OCI-LY7 (cell line): ENCODE measurements at regions not wholly inside any gene's neighbourhood (a gene's known extent, or its start where the extent isn't known, plus 50 kb on each side); places are given as distances from the start of the nearest gene placed in this dataset.

Experiments used
- BruUV-seq: library from RNA; stranded (reverse); fragments of 400-500 nt; replicated peaks from 2 replicates; lab custom pipeline; 2021; lab: Mats Ljungman, UMichigan
- CTCF ChIA-PET: fragments of 300-600 bp; sonication (Branson Sonifier 250); formaldehyde crosslinking; loops from one replicate; lab custom pipeline; 2022; ENCODE audit warnings: antibody characterized with exemption; ENCODE audit not compliant: unreplicated experiment; lab: Charles Lee
- POLR2A ChIA-PET: fragments of 300-600 bp; sonication (Branson Sonifier 250); formaldehyde crosslinking; loops from one replicate; lab custom pipeline; 2022; ENCODE audit warnings: antibody characterized with exemption; lab: Charles Lee
- DNase-seq: peaks from one replicate; pipeline ENCODE4 v3.0.0-alpha.2; 2015; ENCODE audit warnings: low spot score
- H2AFZ ChIP-seq: fragments of 200-600 bp; sonication (generic), shearing (Covaris generic); 2 replicates; pipeline ENCODE4 v1.6.1; 2014; ENCODE audit warnings: mild to moderate bottlenecking, antibody characterized with exemption, low read length, moderate library complexity
- H3K27ac ChIP-seq: fragments of 200-600 bp; sonication (generic); 2 replicates; pipeline ENCODE4 v1.5.1; 2014; ENCODE audit warnings: mixed run types, low read depth, mild to moderate bottlenecking, moderate library complexity, low read length, inconsistent platforms; ENCODE audit not compliant: poor library complexity, severe bottlenecking
- H3K36me3 ChIP-seq: fragments of 200-600 bp; sonication (generic); 2 replicates; pipeline ENCODE4 v1.6.1; 2014; ENCODE audit warnings: mild to moderate bottlenecking, antibody characterized with exemption, low read length, moderate library complexity, mixed read lengths; ENCODE audit not compliant: insufficient read depth
- H3K4me1 ChIP-seq: fragments of 200-600 bp; sonication (generic); 2 replicates; pipeline ENCODE4 v1.5.1; 2014; ENCODE audit warnings: mild to moderate bottlenecking, low read length; ENCODE audit not compliant: insufficient read depth, poor library complexity, severe bottlenecking
- H3K4me2 ChIP-seq: fragments of 200-600 bp; sonication (generic); 2 replicates; pipeline ENCODE4 v1.6.1; 2014; ENCODE audit warnings: mild to moderate bottlenecking, low read length
- H3K4me3 ChIP-seq: fragments of 200-600 bp; sonication (generic); 2 replicates; pipeline ENCODE4 v1.5.1; 2014; ENCODE audit warnings: mild to moderate bottlenecking, low read depth, low read length; ENCODE audit not compliant: poor library complexity, severe bottlenecking
- H3K79me2 ChIP-seq: fragments of 200-600 bp; sonication (generic); 2 replicates; pipeline ENCODE4 v1.6.1; 2016; ENCODE audit warnings: low read depth, mild to moderate bottlenecking, low read length, moderate library complexity, mixed read lengths; ENCODE audit not compliant: insufficient read depth
- H3K9me2 ChIP-seq: fragments of 200-600 bp; sonication (generic); 2 replicates; pipeline ENCODE4 v1.6.1; 2016; ENCODE audit warnings: mild to moderate bottlenecking, low read length, mixed read lengths; ENCODE audit not compliant: insufficient read depth
- H3K9me3 ChIP-seq: fragments of 200-600 bp; sonication (generic); 2 replicates; pipeline ENCODE4 v1.6.1; 2014; ENCODE audit warnings: mild to moderate bottlenecking, mixed run types, low read length, mixed read lengths
- H4K20me1 ChIP-seq: fragments of 200-600 bp; sonication (generic); 2 replicates; pipeline ENCODE4 v1.6.1; 2014; ENCODE audit warnings: mild to moderate bottlenecking, antibody characterized with exemption, low read length, moderate library complexity, mixed read lengths; ENCODE audit not compliant: insufficient read depth
- EZH2phosphoT487 ChIP-seq: fragments of 200-600 bp; sonication (generic); IDR thresholded peaks from 2 replicates; pipeline ENCODE4 v1.6.1; 2018; ENCODE audit warnings: low read depth, borderline replicate concordance, mild to moderate bottlenecking, mixed run types, antibody characterized with exemption, low read length, moderate library complexity, mixed read lengths
- intact Hi-C: fragments of 100-400 bp; cut with micrococcal nuclease; formaldehyde crosslinking; loops from one replicate; pipeline ENCODE4 v1.10.0; 2022; ENCODE audit not compliant: unreplicated experiment
- TF ChIP-seq, protein P1 (sequence below): fragments of 200-600 bp; sonication (generic); conservative IDR thresholded peaks from 2 replicates; pipeline ENCODE4 v1.5.1; 2014; ENCODE audit warnings: mild to moderate bottlenecking, antibody characterized with exemption, low read length, moderate library complexity, mixed read lengths

- Histone ChIP-seq H3K27ac (no peak overlapping the region), H3K9me2 (no peaks in the 10 kb centered on the region), H3K9me3 (no peaks in the 10 kb centered on the region), H3K36me3 (no peaks in the 10 kb centered on the region), H2AFZ (no peak overlapping the region), H3K4me1 (no peaks in the 10 kb centered on the region), H4K20me1 (no peaks in the 10 kb centered on the region), H3K4me3 (no peak overlapping the region), H3K4me2 (no peak overlapping the region), H3K79me2 (no peaks in the 10 kb centered on the region)
- intact Hi-C loops = loop anchor here (2.0 kb wide), 1 partner anchor 1453 kb away; no protein-coding TSS in a partner anchor
- CTCF ChIA-PET = no interaction called here
- TF ChIP-seq EZH2phosphoT487 = no peak
- TF ChIP-seq, protein P1, sequence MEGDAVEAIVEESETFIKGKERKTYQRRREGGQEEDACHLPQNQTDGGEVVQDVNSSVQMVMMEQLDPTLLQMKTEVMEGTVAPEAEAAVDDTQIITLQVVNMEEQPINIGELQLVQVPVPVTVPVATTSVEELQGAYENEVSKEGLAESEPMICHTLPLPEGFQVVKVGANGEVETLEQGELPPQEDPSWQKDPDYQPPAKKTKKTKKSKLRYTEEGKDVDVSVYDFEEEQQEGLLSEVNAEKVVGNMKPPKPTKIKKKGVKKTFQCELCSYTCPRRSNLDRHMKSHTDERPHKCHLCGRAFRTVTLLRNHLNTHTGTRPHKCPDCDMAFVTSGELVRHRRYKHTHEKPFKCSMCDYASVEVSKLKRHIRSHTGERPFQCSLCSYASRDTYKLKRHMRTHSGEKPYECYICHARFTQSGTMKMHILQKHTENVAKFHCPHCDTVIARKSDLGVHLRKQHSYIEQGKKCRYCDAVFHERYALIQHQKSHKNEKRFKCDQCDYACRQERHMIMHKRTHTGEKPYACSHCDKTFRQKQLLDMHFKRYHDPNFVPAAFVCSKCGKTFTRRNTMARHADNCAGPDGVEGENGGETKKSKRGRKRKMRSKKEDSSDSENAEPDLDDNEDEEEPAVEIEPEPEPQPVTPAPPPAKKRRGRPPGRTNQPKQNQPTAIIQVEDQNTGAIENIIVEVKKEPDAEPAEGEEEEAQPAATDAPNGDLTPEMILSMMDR = no peak
- DNase-seq = no peak
- POLR2A ChIA-PET = interaction anchor here (0.6 kb wide), 2 partner anchors 102 to 1914 kb away, joined by 3 to 5 read pairs; no protein-coding TSS in a partner anchor
- no TSS peak for BruUV-seq
These were observed 211.9 kb downstream of the RBM43 start for GRCh38 chr2:151049746-151050145.

- no TSS peak for BruUV-seq
- Histone ChIP-seq H3K4me1 (no peaks in the 10 kb centered on the region), H3K79me2 (no peaks in the 10 kb centered on the region), H3K36me3 (no peaks in the 10 kb centered on the region), H3K27ac (no peak overlapping the region), H3K4me3 (no peak overlapping the region), H2AFZ (no peak overlapping the region), H3K9me3 (no peaks in the 10 kb centered on the region), H3K4me2 (no peak overlapping the region), H3K9me2 (no peaks in the 10 kb centered on the region), H4K20me1 (no peaks in the 10 kb centered on the region)
- intact Hi-C loops = no loop called here
- TF ChIP-seq, protein P1 = no peak
- TF ChIP-seq EZH2phosphoT487 = no peak
- ChIA-PET POLR2A (no interaction called here), CTCF (no interaction called here)
- no peak for DNase-seq
These were observed 213.2 kb downstream of the RBM43 start for GRCh38 chr2:151048331-151049054.

DNA sequence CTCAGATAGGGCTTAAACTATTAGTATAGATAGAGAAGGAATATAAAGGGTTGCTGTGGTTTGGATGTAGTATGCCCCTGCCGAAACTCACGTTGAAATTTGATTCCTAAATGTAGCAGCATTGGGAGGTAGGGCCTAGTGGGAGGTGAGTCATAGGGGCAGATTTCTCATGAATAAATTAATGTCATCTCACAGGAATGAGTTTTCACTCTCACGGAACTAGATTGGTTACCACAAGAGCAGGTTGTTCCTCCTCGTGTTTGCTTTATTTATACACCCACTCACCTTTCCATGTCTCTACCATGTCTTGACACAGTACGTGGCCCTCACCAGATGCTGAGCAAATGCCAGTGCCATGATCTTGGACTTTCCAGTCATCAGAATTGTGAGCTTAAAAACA lies 218.2 kb downstream of the RBM43 start:
- H3K4me1 ChIP-seq = no peaks in the 10 kb centered on the region
- no peak overlapping the region for H3K4me3 ChIP-seq
- no peaks in the 10 kb centered on the region for H3K79me2 ChIP-seq
- no peak overlapping the region for H3K4me2 ChIP-seq
- no TSS peak for BruUV-seq
- no peaks in the 10 kb centered on the region for H4K20me1 ChIP-seq
- POLR2A ChIA-PET = no interaction called here
- no peaks in the 10 kb centered on the region for H3K36me3 ChIP-seq
- intact Hi-C loops = no loop called here
- H3K9me2 ChIP-seq = no peaks in the 10 kb centered on the region
- H3K9me3 ChIP-seq = no peaks in the 10 kb centered on the region
- H2AFZ ChIP-seq = no peak overlapping the region
- no peak overlapping the region for H3K27ac ChIP-seq
- CTCF ChIA-PET = no interaction called here
- DNase-seq = no peak
- TF ChIP-seq, protein P1 = no peak
- TF ChIP-seq EZH2phosphoT487 = no peak
